ENCODE measurements at regions not wholly inside any gene's neighbourhood (a gene's known extent, or its start where the extent isn't known, plus 50 kb on each side); places are given as distances from the start of the nearest gene placed in this dataset.

GRCh38 chr12:24483732-24484131, 465.2 kb downstream of the BCAT1 start:
- no peaks in the 10 kb centered on the region for H3K36me3 Mint-ChIP-seq (ENCODE audit: insufficient read depth, unreplicated experiment)
- H3K9me3 Mint-ChIP-seq (ENCODE audit: low read depth, unreplicated experiment), result peaks cover 3% of the 10 kb centered on the region
- no peaks in the 10 kb centered on the region for H3K27me3 Mint-ChIP-seq (ENCODE audit: unreplicated experiment)
- no peak for TF ChIP-seq CTCF (IDR thresholded peaks at IDR 0.05; ENCODE audit: unreplicated experiment)
- H3K4me3 Mint-ChIP-seq (ENCODE audit: low read depth, unreplicated experiment), result no peak overlapping the region
- no peak overlapping the region for H3K27ac Mint-ChIP-seq (ENCODE audit: unreplicated experiment)
- intact Hi-C loops (cut with micrococcal nuclease; ENCODE audit: unreplicated experiment), result no loop called here
- peaks cover 8% of the 10 kb centered on the region for H3K4me1 Mint-ChIP-seq (ENCODE audit: low read depth, unreplicated experiment)
- BruUV-seq (replicated peaks), result no TSS peak
- CTCF ChIA-PET, result no interaction called here
- no peak for DNase-seq

GRCh38 chr12:24482882-24483604, 465.9 kb downstream of the BCAT1 start:
- intact Hi-C loops (cut with micrococcal nuclease; ENCODE audit: unreplicated experiment), result no loop called here
- CTCF ChIA-PET, result no interaction called here
- no peak overlapping the region for H3K4me3 Mint-ChIP-seq (ENCODE audit: low read depth, unreplicated experiment)
- no peak overlapping the region for H3K27ac Mint-ChIP-seq (ENCODE audit: unreplicated experiment)
- no peak for DNase-seq
- peaks cover 12% of the 10 kb centered on the region for H3K4me1 Mint-ChIP-seq (ENCODE audit: low read depth, unreplicated experiment)
- no TSS peak for BruUV-seq (replicated peaks)
- H3K9me3 Mint-ChIP-seq (ENCODE audit: low read depth, unreplicated experiment), result peaks cover 3% of the 10 kb centered on the region
- no peaks in the 10 kb centered on the region for H3K36me3 Mint-ChIP-seq (ENCODE audit: insufficient read depth, unreplicated experiment)
- no peak for TF ChIP-seq CTCF (IDR thresholded peaks at IDR 0.05; ENCODE audit: unreplicated experiment)
- no peaks in the 10 kb centered on the region for H3K27me3 Mint-ChIP-seq (ENCODE audit: unreplicated experiment)

GRCh38 chr12:24482044-24482443, 466.9 kb downstream of the BCAT1 start:
- no peak for DNase-seq
- Mint-ChIP-seq H3K36me3 (ENCODE audit: insufficient read depth, unreplicated experiment) (no peaks in the 10 kb centered on the region), H3K4me1 (ENCODE audit: low read depth, unreplicated experiment) (peaks cover 12% of the 10 kb centered on the region), H3K4me3 (ENCODE audit: low read depth, unreplicated experiment) (no peak overlapping the region), H3K9me3 (ENCODE audit: low read depth, unreplicated experiment) (peaks cover 3% of the 10 kb centered on the region), H3K27ac (ENCODE audit: unreplicated experiment) (no peak overlapping the region), H3K27me3 (ENCODE audit: unreplicated experiment) (no peaks in the 10 kb centered on the region)
- CTCF ChIA-PET, result no interaction called here
- intact Hi-C loops (cut with micrococcal nuclease; ENCODE audit: unreplicated experiment), result no loop called here
- no TSS peak for BruUV-seq (replicated peaks)
- TF ChIP-seq CTCF (IDR thresholded peaks at IDR 0.05; ENCODE audit: unreplicated experiment), result no peak

GRCh38 chr12:24480766-24481449, 468.0 kb downstream of the BCAT1 start:
- Mint-ChIP-seq H3K9me3 (ENCODE audit: low read depth, unreplicated experiment) (no peaks in the 10 kb centered on the region), H3K27me3 (ENCODE audit: unreplicated experiment) (no peaks in the 10 kb centered on the region), H3K27ac (ENCODE audit: unreplicated experiment) (no peak overlapping the region), H3K4me1 (ENCODE audit: low read depth, unreplicated experiment) (peaks cover 12% of the 10 kb centered on the region), H3K36me3 (ENCODE audit: insufficient read depth, unreplicated experiment) (no peaks in the 10 kb centered on the region), H3K4me3 (ENCODE audit: low read depth, unreplicated experiment) (no peak overlapping the region)
- intact Hi-C loops (cut with micrococcal nuclease; ENCODE audit: unreplicated experiment), result no loop called here
- TF ChIP-seq CTCF (IDR thresholded peaks at IDR 0.05; ENCODE audit: unreplicated experiment), result no peak
- no TSS peak for BruUV-seq (replicated peaks)
- CTCF ChIA-PET, result no interaction called here
- DNase-seq, result no peak

All from Calu3 (cell line).